ENCODE measurements at regions not wholly inside any gene's neighbourhood (a gene's known extent, or its start where the extent isn't known, plus 50 kb on each side); places are given as distances from the start of the nearest gene placed in this dataset.
"Not testable (repeated sequence)": the region's sequence is repeated elsewhere in the genome, so short reads cannot be mapped to it uniquely, and the experiment has no call there.

GRCh38 chr1:229862017-229862774 is 204.8 kb upstream of the GALNT2 start:
- DNase-seq: no peak

GRCh38 chr1:229863651-229864545 is 203.1 kb upstream of the GALNT2 start:
- no peak for DNase-seq

DNA sequence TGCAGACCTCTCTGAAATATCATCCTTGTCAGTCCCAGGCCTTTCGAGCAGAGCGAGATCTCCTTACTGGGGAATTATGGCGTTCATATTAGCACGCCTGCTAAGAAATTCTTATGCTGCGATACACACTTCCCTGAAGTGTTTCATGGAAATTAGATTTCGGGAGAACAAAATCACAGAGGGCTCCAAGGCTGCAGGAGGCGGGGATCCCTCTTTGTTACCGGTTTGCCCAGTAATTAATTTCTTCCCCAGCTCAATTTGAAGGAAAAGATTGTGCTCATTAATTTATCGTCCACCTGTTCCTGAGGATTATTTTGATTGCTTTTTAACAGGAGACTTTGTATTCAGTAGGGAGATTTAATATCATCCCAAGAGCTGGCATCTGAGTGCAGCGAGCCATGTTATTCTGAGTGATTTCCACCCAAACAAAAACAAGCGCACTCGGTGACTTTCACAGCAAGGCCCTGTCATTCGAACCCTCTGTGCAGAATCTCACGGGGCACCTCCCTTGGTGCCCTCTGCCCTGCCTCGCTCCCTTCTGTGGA is 202.3 kb upstream of the GALNT2 start:
- DNase-seq: no peak

DNA sequence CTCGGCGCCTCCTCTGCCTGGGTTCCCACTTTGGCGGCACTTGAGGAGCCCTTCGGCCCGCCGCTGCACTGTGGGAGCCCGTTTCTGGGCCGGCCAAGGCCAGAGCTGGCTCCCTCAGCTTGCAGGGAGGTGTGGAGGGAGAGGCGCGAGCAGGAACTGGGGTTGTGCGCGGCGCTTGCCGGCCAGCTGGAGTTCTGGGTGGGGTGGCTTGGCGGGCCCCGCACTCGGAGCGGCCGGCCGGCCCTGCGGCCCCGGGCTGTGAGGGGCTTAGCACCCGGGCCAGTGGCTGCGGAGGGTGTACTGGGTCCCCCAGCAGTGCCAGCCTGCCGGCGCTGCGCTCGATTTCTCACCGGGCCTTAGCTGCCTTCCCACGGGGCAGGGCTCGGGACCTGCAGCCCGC is 201.7 kb upstream of the GALNT2 start:
- DNase-seq: not testable (repeated sequence)

- no peak for DNase-seq
These were observed 199.3 kb upstream of the GALNT2 start for GRCh38 chr1:229867726-229868125.

GRCh38 chr1:229869240-229869639 is 197.8 kb upstream of the GALNT2 start:
- no peak for DNase-seq

GRCh38 chr1:229869687-229870086 is 197.4 kb upstream of the GALNT2 start:
- no peak for DNase-seq

DNA sequence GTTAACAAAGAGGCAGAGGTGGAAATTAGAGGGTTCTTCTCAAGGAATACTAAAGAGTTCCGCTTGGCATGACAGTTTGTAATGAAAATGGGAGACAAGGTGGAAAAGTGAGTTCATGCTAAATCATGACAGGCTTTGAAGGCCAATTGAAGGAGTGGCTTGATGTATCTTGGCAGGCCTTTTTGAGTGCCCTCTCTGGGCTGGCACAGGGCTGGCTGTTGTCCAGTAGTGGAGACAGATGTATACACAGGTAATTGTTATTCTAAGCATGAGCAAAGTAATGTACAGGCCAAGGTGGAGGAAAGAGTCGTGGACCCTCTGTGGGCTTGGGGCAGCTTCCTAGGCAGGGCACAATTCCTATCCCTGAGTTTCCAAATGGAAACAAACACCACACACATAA is 196.7 kb upstream of the GALNT2 start:
- DNase-seq: no peak

- DNase-seq: no peak
These were observed 195.9 kb upstream of the GALNT2 start for GRCh38 chr1:229871078-229871676.

GRCh38 chr1:229874136-229874535 is 192.9 kb upstream of the GALNT2 start:
- no peak for DNase-seq

DNA sequence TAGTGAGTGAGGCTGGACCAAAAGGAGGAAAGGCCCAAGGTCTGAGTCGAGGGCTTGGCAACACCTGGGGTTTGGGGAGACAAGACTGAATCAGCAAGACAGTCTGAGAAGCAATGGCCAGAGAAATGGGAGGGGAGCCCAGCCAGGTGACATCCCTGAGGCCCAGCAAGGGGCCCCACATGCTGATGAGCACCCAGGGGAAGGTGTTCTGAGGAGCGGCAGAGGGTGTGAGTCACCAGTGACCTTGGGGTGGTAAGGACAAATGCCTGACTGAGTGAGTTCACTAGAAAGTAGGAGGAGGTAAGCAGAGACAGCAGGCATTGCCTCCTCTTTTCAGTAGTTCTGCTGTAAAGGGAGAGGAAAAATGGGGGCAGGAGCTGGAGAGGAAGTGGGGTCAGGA is 192.4 kb upstream of the GALNT2 start:
- no peak for DNase-seq

GRCh38 chr1:229875086-229875485 is 192.0 kb upstream of the GALNT2 start:
- no peak for DNase-seq

GRCh38 chr1:229879746-229880145 is 187.3 kb upstream of the GALNT2 start:
- no peak for DNase-seq

DNA sequence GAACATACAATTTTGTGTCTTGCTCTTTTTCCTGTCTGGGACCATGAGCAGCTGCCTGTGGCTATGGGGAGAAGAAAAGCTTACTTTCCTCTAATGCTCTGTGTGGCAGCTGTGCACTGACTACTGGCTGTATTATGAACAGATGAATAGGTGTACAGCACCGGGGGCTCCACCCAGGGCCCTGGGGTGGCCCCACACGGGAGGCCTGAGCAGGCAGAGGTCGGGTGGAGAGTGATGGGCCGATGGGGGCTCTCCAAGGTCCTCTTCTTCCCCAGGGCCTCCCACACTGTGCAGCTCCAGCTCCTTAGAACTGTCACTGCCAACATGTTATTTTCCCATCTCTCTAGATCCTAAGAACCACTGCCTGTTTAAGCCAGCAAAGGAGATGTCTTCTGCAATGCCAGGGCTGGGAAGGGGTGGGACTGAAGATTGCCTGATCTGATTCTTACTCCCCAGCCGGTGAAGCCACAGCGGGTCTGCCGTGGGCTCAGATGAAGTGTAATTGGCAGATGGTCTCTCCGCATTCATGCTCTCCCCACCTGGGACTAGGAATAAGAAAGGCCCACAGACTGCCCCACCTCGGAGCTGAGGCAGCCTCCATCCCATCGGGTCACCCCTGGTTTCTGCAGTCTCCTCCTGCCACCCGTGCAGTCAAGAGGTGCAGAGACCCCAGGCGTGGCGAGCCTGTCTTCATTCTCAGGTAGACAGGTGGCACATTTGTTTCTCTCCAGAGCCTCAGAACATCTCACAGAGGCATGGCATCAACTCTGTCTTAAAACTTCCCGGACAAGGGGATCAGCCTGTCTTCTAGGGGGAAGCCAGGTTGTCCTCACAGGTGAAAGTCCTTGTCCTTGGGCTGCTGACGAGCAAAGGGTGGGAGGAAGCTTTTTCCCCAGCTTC is 186.5 kb upstream of the GALNT2 start:
- DNase-seq: no peak

GRCh38 chr1:229882621-229883020 is 184.4 kb upstream of the GALNT2 start:
- no peak for DNase-seq

DNA sequence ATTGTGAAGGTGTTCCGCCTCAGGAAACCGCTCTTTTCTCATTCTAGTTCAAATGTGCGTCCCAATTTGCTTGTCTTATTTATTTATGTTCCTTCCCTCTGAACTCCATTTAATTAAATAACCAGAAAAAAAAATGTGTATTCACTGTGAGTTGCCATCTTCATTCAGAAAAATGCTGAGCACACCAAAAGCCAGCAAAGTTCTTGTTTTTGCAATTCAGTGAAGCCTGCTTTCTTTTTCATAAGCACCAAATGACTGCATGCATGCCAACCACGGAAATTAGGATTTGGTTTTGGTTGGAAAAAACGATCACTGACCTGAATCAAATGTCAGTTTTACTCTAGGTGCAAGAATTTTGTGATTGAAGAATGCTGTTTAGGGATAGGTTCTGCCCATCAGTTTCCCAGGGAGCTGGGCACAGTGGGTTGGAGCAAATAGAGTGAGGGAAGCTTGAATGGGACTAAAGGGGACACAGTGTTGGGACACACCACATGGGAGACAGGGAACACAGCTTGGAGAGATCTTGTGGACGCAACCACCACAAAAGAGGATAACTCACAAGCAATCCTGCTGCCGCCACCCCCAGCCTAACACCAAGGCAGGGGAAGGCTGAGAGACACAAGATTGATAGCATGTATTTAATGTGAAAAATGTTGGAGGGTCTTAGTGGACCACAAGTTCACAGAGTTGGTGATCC is 183.4 kb upstream of the GALNT2 start:
- DNase-seq: no peak

- no peak for DNase-seq
These were observed 182.3 kb upstream of the GALNT2 start for GRCh38 chr1:229884765-229885164.

DNA sequence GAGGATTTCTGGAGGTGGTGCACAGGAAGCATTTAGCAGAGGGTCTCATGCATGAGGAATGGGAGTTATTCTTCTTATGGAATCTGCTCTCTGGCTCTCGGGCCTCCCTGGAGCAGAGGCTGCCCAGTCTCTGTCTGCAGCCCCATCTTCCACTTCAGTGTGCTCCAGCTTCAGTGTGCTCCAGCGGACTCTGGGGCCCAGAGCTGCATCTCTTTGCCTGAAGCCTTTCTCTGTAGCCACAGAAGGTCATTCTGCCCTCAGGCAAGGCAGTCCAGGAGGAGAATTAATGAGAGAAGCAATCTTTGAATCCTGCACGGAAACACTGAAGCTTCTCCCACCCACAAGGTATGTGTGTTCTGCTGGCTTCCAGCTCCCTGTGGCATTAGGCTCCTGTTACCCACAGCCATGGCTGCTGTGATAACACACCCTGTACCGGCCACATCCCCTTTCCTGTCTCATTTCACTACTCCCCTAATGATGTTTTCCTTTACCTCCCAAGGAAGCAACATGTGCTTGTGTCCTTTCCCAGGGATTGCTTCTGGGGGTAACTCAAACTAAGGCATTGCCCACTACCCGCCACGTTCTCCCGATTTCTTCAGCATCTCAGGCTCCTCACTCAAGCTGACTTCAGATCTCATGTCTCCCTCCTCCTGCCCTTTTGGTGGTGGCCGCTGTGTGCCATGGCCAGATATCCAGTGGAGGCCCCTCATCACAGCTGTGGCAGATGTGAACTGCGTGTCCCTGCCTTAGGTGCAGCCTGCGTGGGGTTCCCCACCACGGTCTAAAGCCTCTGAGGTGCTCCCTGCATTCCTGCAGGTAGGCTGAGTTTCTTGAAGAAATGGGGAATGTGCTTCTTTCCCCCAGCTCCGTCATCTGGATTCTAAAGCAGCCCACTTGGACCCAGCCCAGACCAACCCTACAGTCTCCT is 181.2 kb upstream of the GALNT2 start:
- DNase-seq: no peak

DNA sequence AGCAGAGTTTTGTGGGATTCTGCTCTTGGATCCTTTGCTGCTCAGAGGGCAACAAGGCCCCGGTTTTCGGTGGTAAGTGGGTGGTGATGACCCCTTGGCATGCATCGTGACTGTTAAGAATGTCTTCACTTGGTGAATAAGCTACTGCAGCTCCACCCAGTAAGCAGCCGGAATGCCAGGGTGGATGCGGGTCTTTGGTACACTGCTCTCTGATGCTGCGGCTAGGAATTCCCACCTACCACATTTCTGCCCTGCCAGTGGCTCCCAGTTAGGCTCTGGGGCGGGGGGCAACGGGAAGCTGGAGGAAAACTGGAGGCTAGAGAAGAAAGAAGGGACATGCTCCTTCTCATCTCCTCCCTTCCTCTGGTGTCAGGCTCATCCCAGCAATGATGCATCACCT is 180.4 kb upstream of the GALNT2 start:
- no peak for DNase-seq

DNA sequence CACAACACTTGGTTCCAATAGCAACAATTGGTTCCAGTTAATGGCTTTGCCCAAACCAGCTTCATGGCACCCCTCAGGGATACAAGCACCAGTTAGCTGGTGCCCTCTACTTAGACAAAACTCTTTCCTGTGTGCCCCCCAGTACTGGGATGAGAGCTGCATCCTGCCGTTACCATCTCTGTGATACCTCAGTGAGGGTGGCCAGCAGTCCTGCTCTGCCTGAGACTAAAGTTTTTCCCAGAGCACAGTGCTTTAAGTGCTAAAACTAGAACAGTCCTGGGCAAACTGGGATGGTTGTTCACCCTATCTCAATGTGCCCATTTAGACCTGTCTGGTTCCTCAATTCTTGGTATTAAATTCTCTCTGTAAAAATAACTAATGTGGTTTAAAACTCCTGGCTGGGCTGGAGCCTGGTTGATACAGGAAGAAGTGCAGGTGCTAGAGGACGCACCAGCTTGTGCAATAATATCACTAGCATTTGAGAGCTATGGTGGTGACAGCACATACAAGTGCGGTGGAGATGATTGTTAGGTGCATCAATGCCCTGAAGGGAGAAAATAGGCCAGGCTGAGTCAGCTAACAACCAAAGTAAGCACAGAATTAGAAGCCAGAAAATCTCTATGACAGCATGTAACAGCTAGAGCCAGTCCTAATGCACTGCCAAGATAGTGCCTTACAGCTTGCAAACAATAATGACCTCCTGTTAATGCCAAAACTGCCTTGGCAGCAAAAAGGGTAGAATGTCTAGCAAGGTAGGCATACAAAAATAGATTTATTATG is 179.8 kb upstream of the GALNT2 start:
- no peak for DNase-seq

Data from activated CD4-positive, alpha-beta T cell treated with anti-CD3 and anti-CD28 coated beads, Interleukin-2, amount 50 U/mL, for 1 hour (primary cell).